NCI-H1092 (cell line): ENCODE measurements at regions not wholly inside any gene's neighbourhood (a gene's known extent, or its start where the extent isn't known, plus 50 kb on each side); places are given as distances from the start of the nearest gene placed in this dataset.

Source experiments
- DNase-seq: peaks from one replicate; lab custom pipeline; 2025; lab: John Stamatoyannopoulos, UW

- no peak for DNase-seq
Measured at GRCh38 chr13:76210262-76210661, 574.1 kb downstream of the LMO7 start.

GRCh38 chr13:76198568-76199163 lies 562.5 kb downstream of the LMO7 start:
- DNase-seq: no peak

- DNase-seq: no peak
Measured at GRCh38 chr13:76189882-76190519, 553.9 kb downstream of the LMO7 start.

- DNase-seq: no peak
Measured at GRCh38 chr13:76175961-76176725, 540.0 kb downstream of the LMO7 start.

GRCh38 chr13:76168661-76169060 lies 532.5 kb downstream of the LMO7 start:
- DNase-seq: no peak

- no peak for DNase-seq
Measured at GRCh38 chr13:76164290-76164689, 528.2 kb downstream of the LMO7 start.

GRCh38 chr13:76163761-76164160 lies 527.6 kb downstream of the LMO7 start:
- no peak for DNase-seq

- no peak for DNase-seq
Measured at GRCh38 chr13:76160961-76161925, 525.1 kb downstream of the LMO7 start.

- no peak for DNase-seq
Measured at GRCh38 chr13:76160506-76160905, 524.4 kb downstream of the LMO7 start.

GRCh38 chr13:76157926-76158325 lies 521.8 kb downstream of the LMO7 start:
- no peak for DNase-seq

GRCh38 chr13:76153239-76153638 lies 517.1 kb downstream of the LMO7 start:
- DNase-seq: no peak

GRCh38 chr13:76148926-76149325 lies 512.8 kb downstream of the LMO7 start:
- DNase-seq: no peak

- no peak for DNase-seq
Measured at GRCh38 chr13:76148374-76148773, 512.2 kb downstream of the LMO7 start.

- DNase-seq: no peak
Measured at GRCh38 chr13:76132532-76132931, 496.4 kb downstream of the LMO7 start.

- DNase-seq: no peak
Measured at GRCh38 chr13:76131551-76131950, 495.4 kb downstream of the LMO7 start.

GRCh38 chr13:76129305-76130000 lies 493.3 kb downstream of the LMO7 start:
- no peak for DNase-seq

GRCh38 chr13:76127922-76128321 lies 491.8 kb downstream of the LMO7 start:
- DNase-seq: no peak

- no peak for DNase-seq
Measured at GRCh38 chr13:76123548-76123947, 487.4 kb downstream of the LMO7 start.

- DNase-seq: no peak
Measured at GRCh38 chr13:76116751-76117360, 480.7 kb downstream of the LMO7 start.

- no peak for DNase-seq
Measured at GRCh38 chr13:76106763-76107162, 470.6 kb downstream of the LMO7 start.

GRCh38 chr13:76094645-76095044 lies 458.5 kb downstream of the LMO7 start:
- no peak for DNase-seq
